Osteoblast (primary cell): ENCODE measurements at regions not wholly inside any gene's neighbourhood (a gene's known extent, or its start where the extent isn't known, plus 50 kb on each side); places are given as distances from the start of the nearest gene placed in this dataset.

Experiments
- DNase-seq: peaks from one replicate; pipeline ENCODE4 v3.0.0; 2011; ENCODE audit warnings: low spot score, mixed read lengths; ENCODE audit not compliant: insufficient read length; ENCODE audit errors: missing footprints
- H2AFZ ChIP-seq: 2 replicates; pipeline ENCODE4 v1.6.0; 2011; ENCODE audit warnings: mild to moderate bottlenecking, low read length
- H3K27ac ChIP-seq: 2 replicates; pipeline ENCODE4 v1.5.1; 2011; ENCODE audit warnings: mild to moderate bottlenecking, low read depth, low read length, moderate library complexity
- H3K27me3 ChIP-seq: 2 replicates; pipeline ENCODE4 v1.6.0; 2012; ENCODE audit warnings: mild to moderate bottlenecking, control low read depth, inconsistent platforms, low read length, moderate library complexity; ENCODE audit not compliant: insufficient read depth
- H3K36me3 ChIP-seq: 2 replicates; pipeline ENCODE4 v1.5.1; 2011; ENCODE audit warnings: mild to moderate bottlenecking, low read length, control low read depth, moderate library complexity; ENCODE audit not compliant: insufficient read depth
- H3K4me1 ChIP-seq: 2 replicates; pipeline ENCODE4 v1.5.1; 2011; ENCODE audit warnings: mild to moderate bottlenecking, low read length, control low read depth, moderate library complexity; ENCODE audit not compliant: insufficient read depth
- H3K4me2 ChIP-seq: 2 replicates; pipeline ENCODE4 v1.6.0; 2011; ENCODE audit warnings: mild to moderate bottlenecking, low read length; ENCODE audit not compliant: insufficient read depth
- H3K4me3 ChIP-seq: fragments of 200-600 bp; sonication (generic); 3 replicates; pipeline ENCODE4 v1.5.1; 2012; ENCODE audit warnings: mild to moderate bottlenecking, low read length, inconsistent platforms; ENCODE audit not compliant: insufficient read depth
- H3K79me2 ChIP-seq: 2 replicates; pipeline ENCODE4 v1.6.0; 2012; ENCODE audit warnings: mild to moderate bottlenecking, low read length, control low read depth, inconsistent platforms; ENCODE audit not compliant: insufficient read depth
- H3K9me3 ChIP-seq: 2 replicates; pipeline ENCODE4 v1.5.1; 2011; ENCODE audit warnings: low read depth, low read length, control low read depth
- H4K20me1 ChIP-seq: 2 replicates; pipeline ENCODE4 v1.6.0; 2012; ENCODE audit warnings: mild to moderate bottlenecking, low read length, control low read depth; ENCODE audit not compliant: insufficient read depth
- CTCF ChIP-seq: IDR thresholded peaks from 2 replicates; pipeline ENCODE4 v1.5.1; 2011; ENCODE audit warnings: mild to moderate bottlenecking, low read depth, low read length, moderate library complexity; ENCODE audit errors: extremely low read depth

DNA sequence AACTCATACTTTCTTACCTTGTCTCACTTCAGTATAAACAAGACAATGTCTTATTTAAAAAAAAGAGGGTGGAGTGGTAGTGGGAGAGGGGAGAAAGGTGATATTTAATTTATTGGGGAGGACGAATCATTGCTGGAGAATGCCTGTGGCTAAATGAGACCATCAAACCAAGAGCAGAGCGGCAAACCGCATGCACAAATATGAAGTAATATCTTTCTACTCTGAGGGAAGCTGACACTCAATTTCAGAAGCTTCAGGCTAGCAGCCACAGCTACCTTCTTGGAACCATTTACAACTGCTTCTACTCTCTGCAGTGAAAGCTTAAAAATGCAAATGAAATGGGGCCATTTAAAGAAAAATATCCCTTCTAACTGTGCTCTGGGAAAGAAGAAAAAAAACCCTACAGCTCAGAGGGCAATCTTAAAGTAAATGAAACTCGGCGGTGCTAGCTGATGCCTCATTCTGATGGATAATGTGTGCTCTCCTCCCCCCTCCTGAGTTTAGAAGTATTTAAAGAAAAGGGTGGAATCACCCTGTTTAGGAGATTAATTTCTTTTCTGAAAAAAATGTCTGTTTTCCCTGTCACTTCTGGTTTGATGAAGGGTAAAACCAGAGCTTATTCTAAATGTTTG lies 178.2 kb upstream of the CAMK1G start:
- Histone ChIP-seq H3K4me2 (peak overlapping the region; percentile 62), H3K4me1 (peaks cover 47% of the 10 kb centered on the region), H3K79me2 (no peaks in the 10 kb centered on the region), H4K20me1 (no peaks in the 10 kb centered on the region), H2AFZ (peak overlapping the region; percentile 20), H3K9me3 (no peaks in the 10 kb centered on the region), H3K4me3 (peak overlapping the region; percentile 43), H3K36me3 (no peaks in the 10 kb centered on the region), H3K27me3 (no peaks in the 10 kb centered on the region), H3K27ac (peak overlapping the region; percentile 77)
- no peak for DNase-seq
- no peak for TF ChIP-seq CTCF

DNA sequence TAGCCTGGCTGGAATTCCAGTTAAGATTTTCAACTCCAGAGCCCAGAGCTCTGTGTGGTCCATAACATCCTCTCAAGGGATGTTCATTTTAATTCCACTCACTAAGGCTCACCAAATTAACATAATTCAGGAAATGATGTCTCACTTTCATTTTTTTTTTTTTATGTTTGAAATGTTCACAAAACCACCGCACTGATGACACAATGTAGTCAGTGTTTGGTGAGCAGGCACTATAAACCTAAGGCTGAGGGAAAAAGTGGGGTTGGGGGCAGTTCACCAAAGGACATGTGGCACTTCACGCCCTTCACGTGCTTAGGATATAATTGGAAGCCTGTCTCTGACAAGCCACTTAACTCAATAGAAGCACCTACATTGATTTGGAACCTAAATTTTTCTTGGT lies 177.3 kb upstream of the CAMK1G start:
- Histone ChIP-seq H3K4me3 (no peak overlapping the region), H3K36me3 (no peaks in the 10 kb centered on the region), H3K4me2 (peak overlapping the region; percentile 62), H3K9me3 (no peaks in the 10 kb centered on the region), H3K27ac (peak overlapping the region; percentile 77), H3K79me2 (no peaks in the 10 kb centered on the region), H2AFZ (peak overlapping the region; percentile 20), H3K4me1 (peaks cover 47% of the 10 kb centered on the region), H4K20me1 (no peaks in the 10 kb centered on the region), H3K27me3 (no peaks in the 10 kb centered on the region)
- no peak for TF ChIP-seq CTCF
- no peak for DNase-seq

DNA sequence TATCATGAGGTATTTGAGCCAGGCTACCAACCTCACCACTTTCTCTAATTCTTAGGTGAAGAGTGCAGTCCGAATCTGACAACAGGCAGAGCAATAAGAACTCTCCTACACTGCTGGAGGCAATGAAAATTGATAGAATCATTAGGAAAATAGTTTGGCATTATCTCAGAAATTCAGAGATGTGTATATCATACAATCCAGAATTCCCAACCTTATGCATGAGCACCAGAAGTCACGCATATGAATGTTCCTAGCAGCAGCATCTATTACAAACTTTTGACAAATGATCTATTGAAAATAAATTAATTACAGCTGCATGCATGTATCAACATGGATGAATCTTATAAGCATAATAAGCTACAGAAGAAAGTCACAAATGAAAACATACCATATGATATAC lies 176.9 kb upstream of the CAMK1G start:
- Histone ChIP-seq H3K27ac (peak overlapping the region; percentile 77), H3K9me3 (no peaks in the 10 kb centered on the region), H3K4me2 (peak overlapping the region; percentile 62), H2AFZ (no peak overlapping the region), H3K36me3 (no peaks in the 10 kb centered on the region), H3K4me3 (no peak overlapping the region), H3K79me2 (no peaks in the 10 kb centered on the region), H3K27me3 (no peaks in the 10 kb centered on the region), H3K4me1 (peaks cover 52% of the 10 kb centered on the region), H4K20me1 (no peaks in the 10 kb centered on the region)
- no peak for TF ChIP-seq CTCF
- DNase-seq: no peak

DNA sequence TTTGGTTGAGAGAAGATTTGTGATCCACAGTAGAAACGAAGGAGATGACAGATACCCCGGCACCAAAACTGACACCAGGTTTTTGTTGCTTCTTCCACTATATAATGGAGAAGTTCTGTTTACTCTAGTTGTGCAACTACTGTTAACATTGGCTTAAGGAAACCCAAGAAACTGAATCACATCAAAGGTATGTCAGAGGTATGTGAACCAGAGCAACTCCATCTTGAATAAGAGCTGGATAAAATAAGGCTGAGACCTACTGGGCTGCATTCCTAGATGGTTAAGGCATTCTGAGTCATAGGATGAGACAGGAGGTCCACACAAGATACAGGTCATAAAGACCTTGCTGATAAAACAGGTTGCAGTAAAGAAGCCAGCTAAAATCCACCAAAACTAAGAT lies 173.7 kb upstream of the CAMK1G start:
- DNase-seq: no peak
- Histone ChIP-seq H3K9me3 (no peaks in the 10 kb centered on the region), H3K27ac (peak overlapping the region; percentile 49), H4K20me1 (no peaks in the 10 kb centered on the region), H3K27me3 (no peaks in the 10 kb centered on the region), H3K4me2 (no peak overlapping the region), H3K79me2 (no peaks in the 10 kb centered on the region), H3K4me1 (peaks cover 51% of the 10 kb centered on the region), H2AFZ (no peak overlapping the region), H3K4me3 (no peak overlapping the region), H3K36me3 (no peaks in the 10 kb centered on the region)
- TF ChIP-seq CTCF: no peak
